ENCODE measurements at regions not wholly inside any gene's neighbourhood (a gene's known extent, or its start where the extent isn't known, plus 50 kb on each side); places are given as distances from the start of the nearest gene placed in this dataset.

DNA sequence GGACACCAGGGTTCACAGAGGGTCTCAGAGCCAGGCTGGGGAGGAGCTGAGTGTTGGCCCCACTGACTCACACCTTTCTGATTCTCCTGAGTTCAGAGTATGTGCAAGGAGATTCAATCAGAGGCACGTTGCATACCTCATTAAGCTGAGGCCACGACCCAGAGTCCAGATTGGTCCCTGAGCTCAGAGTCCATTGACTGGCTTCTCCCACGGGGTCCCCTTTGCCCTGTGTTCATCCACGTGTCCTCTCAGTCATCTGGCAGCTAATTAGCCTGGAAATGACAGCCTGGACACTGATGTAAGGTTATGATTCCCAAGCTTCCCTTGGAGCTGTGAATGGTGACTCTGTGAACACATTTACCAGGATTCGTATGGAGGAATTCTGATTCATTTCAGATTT, 267.2 kb downstream of the SH3BP4 start:
- peak; percentile 38 for DNase-seq (ENCODE audit: low spot score)

DNA sequence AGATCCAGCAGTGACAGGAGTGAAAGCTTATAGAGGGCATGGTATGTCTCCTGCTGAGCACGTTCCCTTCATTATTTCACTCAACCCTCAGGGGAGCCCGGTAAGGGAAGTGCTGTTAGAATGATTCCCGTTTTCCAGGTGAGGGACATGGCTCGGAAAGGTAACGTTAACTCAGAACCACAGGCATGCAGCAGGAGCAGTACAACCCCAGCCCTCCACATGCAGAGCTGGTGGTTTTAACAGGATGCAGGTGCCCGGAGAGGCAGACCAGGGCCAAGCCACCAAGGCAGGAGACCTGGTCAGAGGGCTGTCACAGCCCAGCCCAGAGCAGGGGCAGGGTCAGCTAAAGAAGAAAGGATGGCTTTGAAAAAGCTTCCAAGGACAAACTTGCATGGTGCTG, 268.5 kb downstream of the SH3BP4 start:
- no peaks in the 10 kb centered on the region for H3K9me3 ChIP-seq (ENCODE audit: low read depth)
- no peaks in the 10 kb centered on the region for H3K79me2 ChIP-seq
- no peak overlapping the region for H3K4me3 ChIP-seq
- no peak overlapping the region for H3K27ac ChIP-seq
- no peak for DNase-seq (ENCODE audit: low spot score)
- H3K4me1 ChIP-seq (ENCODE audit: insufficient read depth) = no peaks in the 10 kb centered on the region
- no peaks in the 10 kb centered on the region for H3K36me3 ChIP-seq (replicated peaks; ENCODE audit: insufficient read depth, low read depth)
- H3K4me2 ChIP-seq = no peak overlapping the region
- TF ChIP-seq EZH2 (IDR thresholded peaks at IDR 0.05; ENCODE audit: borderline replicate concordance) = no peak
- TF ChIP-seq EZH2phosphoT487 (IDR thresholded peaks at IDR 0.05; ENCODE audit: low read depth, severe bottlenecking, unreplicated experiment) = no peak
- TF ChIP-seq, protein P1, sequence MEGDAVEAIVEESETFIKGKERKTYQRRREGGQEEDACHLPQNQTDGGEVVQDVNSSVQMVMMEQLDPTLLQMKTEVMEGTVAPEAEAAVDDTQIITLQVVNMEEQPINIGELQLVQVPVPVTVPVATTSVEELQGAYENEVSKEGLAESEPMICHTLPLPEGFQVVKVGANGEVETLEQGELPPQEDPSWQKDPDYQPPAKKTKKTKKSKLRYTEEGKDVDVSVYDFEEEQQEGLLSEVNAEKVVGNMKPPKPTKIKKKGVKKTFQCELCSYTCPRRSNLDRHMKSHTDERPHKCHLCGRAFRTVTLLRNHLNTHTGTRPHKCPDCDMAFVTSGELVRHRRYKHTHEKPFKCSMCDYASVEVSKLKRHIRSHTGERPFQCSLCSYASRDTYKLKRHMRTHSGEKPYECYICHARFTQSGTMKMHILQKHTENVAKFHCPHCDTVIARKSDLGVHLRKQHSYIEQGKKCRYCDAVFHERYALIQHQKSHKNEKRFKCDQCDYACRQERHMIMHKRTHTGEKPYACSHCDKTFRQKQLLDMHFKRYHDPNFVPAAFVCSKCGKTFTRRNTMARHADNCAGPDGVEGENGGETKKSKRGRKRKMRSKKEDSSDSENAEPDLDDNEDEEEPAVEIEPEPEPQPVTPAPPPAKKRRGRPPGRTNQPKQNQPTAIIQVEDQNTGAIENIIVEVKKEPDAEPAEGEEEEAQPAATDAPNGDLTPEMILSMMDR (IDR thresholded peaks at IDR 0.05; ENCODE audit: poor library complexity) = no peak
- H3K9me2 ChIP-seq (replicated peaks; ENCODE audit: insufficient read depth) = no peaks in the 10 kb centered on the region
- H2AFZ ChIP-seq = no peak overlapping the region
- H4K20me1 ChIP-seq (ENCODE audit: insufficient read depth, poor library complexity, severe bottlenecking) = no peaks in the 10 kb centered on the region
- 90% methylated on average over 6 of the region's 6 CpGs for WGBS (ENCODE audit: low lambda C conversion rate, missing lambda C conversion rate)
- no peaks in the 10 kb centered on the region for H3K27me3 ChIP-seq

More for the DNA sequence above, 267.2 kb downstream of the SH3BP4 start:
- H3K27me3 ChIP-seq = no peaks in the 10 kb centered on the region
- no peak overlapping the region for H3K4me3 ChIP-seq
- H3K9me2 ChIP-seq (replicated peaks; ENCODE audit: insufficient read depth) = no peaks in the 10 kb centered on the region
- no peaks in the 10 kb centered on the region for H3K79me2 ChIP-seq
- H2AFZ ChIP-seq = no peak overlapping the region
- 76% methylated on average over 5 of the region's 5 CpGs for WGBS (ENCODE audit: low lambda C conversion rate, missing lambda C conversion rate)
- no peak overlapping the region for H3K27ac ChIP-seq
- TF ChIP-seq EZH2 (IDR thresholded peaks at IDR 0.05; ENCODE audit: borderline replicate concordance) (no peak), EZH2phosphoT487 (IDR thresholded peaks at IDR 0.05; ENCODE audit: low read depth, severe bottlenecking, unreplicated experiment) (no peak)
- TF ChIP-seq, protein P1 (IDR thresholded peaks at IDR 0.05; ENCODE audit: poor library complexity) = no peak
- H3K4me2 ChIP-seq = no peak overlapping the region
- no peaks in the 10 kb centered on the region for H3K4me1 ChIP-seq (ENCODE audit: insufficient read depth)
- H3K36me3 ChIP-seq (replicated peaks; ENCODE audit: insufficient read depth, low read depth) = no peaks in the 10 kb centered on the region
- H3K9me3 ChIP-seq (ENCODE audit: low read depth) = no peaks in the 10 kb centered on the region
- no peaks in the 10 kb centered on the region for H4K20me1 ChIP-seq (ENCODE audit: insufficient read depth, poor library complexity, severe bottlenecking)

DNA sequence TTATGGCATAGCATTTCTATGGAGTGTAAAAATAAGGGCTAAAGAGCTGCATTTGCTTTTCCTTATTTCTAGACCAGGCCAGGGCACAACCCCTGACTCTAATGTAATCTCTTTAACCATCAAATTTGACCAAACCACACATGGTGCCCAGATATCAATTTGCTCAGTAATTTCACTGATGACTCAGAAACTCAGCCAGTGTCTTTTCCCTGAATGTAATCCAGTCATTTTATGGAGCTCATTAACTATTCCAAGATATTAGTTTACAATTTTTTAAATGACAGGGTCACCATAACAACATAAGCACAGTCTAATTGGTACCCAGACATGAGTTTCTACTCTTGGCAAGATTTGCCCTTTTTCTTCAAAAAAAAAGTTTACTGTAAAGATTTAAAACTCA, 270.8 kb upstream of the AGAP1 start:
- Histone ChIP-seq H3K9me2 (replicated peaks; ENCODE audit: insufficient read depth) (no peaks in the 10 kb centered on the region), H3K4me3 (no peak overlapping the region), H3K9me3 (ENCODE audit: low read depth) (no peaks in the 10 kb centered on the region), H4K20me1 (ENCODE audit: insufficient read depth, poor library complexity, severe bottlenecking) (no peaks in the 10 kb centered on the region), H3K79me2 (no peaks in the 10 kb centered on the region), H3K36me3 (replicated peaks; ENCODE audit: insufficient read depth, low read depth) (no peaks in the 10 kb centered on the region), H2AFZ (no peak overlapping the region), H3K27ac (no peak overlapping the region), H3K4me1 (ENCODE audit: insufficient read depth) (no peaks in the 10 kb centered on the region), H3K4me2 (no peak overlapping the region), H3K27me3 (peaks cover 5% of the 10 kb centered on the region)
- no peak for DNase-seq (ENCODE audit: low spot score)
- TF ChIP-seq, protein P1 (IDR thresholded peaks at IDR 0.05; ENCODE audit: poor library complexity) = no peak
- TF ChIP-seq EZH2phosphoT487 (IDR thresholded peaks at IDR 0.05; ENCODE audit: low read depth, severe bottlenecking, unreplicated experiment) = no peak
- TF ChIP-seq EZH2 (IDR thresholded peaks at IDR 0.05; ENCODE audit: borderline replicate concordance) = no peak

DNA sequence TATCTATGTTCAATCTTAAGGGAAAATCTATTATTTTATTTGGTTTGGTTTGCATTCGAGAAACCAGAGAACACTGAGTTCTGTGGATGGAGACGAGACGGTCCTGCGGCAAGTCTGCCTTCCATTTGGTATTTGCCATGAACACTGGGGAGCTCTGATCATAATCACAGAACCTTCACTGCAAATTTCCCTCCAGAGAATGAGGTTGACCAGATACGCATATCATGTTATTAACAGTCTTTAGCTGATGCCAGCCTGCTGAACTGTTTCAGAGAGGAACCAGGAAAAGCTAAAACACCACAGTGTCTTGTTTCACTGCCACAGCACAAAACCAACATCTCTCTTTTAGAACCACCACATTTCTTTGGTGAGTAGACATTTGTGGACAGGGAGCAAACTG, 269.4 kb upstream of the AGAP1 start:
- WGBS (ENCODE audit: low lambda C conversion rate, missing lambda C conversion rate) = 95% methylated on average over 5 of the region's 5 CpGs

More for the DNA sequence above, 269.4 kb upstream of the AGAP1 start:
- DNase-seq (ENCODE audit: low spot score) = no peak
- Histone ChIP-seq H3K9me3 (ENCODE audit: low read depth) (no peaks in the 10 kb centered on the region), H3K27me3 (peaks cover 10% of the 10 kb centered on the region), H2AFZ (no peak overlapping the region), H4K20me1 (ENCODE audit: insufficient read depth, poor library complexity, severe bottlenecking) (no peaks in the 10 kb centered on the region), H3K27ac (no peak overlapping the region), H3K36me3 (replicated peaks; ENCODE audit: insufficient read depth, low read depth) (no peaks in the 10 kb centered on the region), H3K4me3 (no peak overlapping the region), H3K4me1 (ENCODE audit: insufficient read depth) (no peaks in the 10 kb centered on the region), H3K4me2 (no peak overlapping the region), H3K9me2 (replicated peaks; ENCODE audit: insufficient read depth) (no peaks in the 10 kb centered on the region), H3K79me2 (no peaks in the 10 kb centered on the region)
- TF ChIP-seq EZH2 (IDR thresholded peaks at IDR 0.05; ENCODE audit: borderline replicate concordance) (no peak), EZH2phosphoT487 (IDR thresholded peaks at IDR 0.05; ENCODE audit: low read depth, severe bottlenecking, unreplicated experiment) (no peak)
- TF ChIP-seq, protein P1 (IDR thresholded peaks at IDR 0.05; ENCODE audit: poor library complexity) = no peak

Data from hepatocyte (in vitro differentiated cells).